ENCODE measurements at regions not wholly inside any gene's neighbourhood (a gene's known extent, or its start where the extent isn't known, plus 50 kb on each side); places are given as distances from the start of the nearest gene placed in this dataset.

DNA sequence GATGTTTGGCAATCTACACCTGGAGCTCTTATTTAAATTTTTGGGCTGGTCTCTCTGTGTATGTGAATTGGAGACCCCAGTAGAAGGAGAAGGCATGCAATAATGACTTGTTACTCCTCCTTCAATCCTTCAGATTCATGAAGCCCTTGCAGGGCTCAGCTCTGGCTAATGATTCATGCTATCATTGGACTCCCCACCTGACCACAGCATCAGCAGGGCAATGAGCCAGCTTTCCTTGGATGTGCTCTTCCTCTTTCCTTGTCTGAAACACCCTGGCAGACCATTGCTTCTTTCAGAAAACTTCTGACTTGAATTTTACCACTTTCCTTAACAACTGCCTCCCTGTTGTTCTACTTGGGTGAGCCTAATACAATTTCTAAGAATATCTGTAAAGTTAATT lies 1019.2 kb downstream of the AACS start:
- Histone ChIP-seq H3K36me3 (peaks cover 3% of the 10 kb centered on the region), H3K4me3 (no peak overlapping the region), H3K9me3 (ENCODE audit: low read depth) (no peaks in the 10 kb centered on the region), H3K4me1 (peaks cover 4% of the 10 kb centered on the region), H2AFZ (replicated peaks) (no peak overlapping the region), H3K79me2 (ENCODE audit: low read depth) (no peaks in the 10 kb centered on the region), H3F3A (ENCODE audit: low read depth) (no peaks in the 10 kb centered on the region), H3K27ac (no peak overlapping the region), H4K20me1 (ENCODE audit: low read depth) (no peaks in the 10 kb centered on the region), H3K27me3 (no peaks in the 10 kb centered on the region), H3K4me2 (no peak overlapping the region), H3K9ac (no peak overlapping the region)
- Mint-ChIP-seq H3K27ac (no peak overlapping the region), H3K9me3 (peaks cover 13% of the 10 kb centered on the region), H3K36me3 (peaks cover 2% of the 10 kb centered on the region), H3K4me3 (no peak overlapping the region), H3K27me3 (ENCODE audit: insufficient read depth, low read depth) (peaks cover 5% of the 10 kb centered on the region), H3K4me1 (no peaks in the 10 kb centered on the region)
- DNase-seq (ENCODE audit: low spot score): no peak
- TF ChIP-seq EZH2phosphoT487 (IDR thresholded peaks at IDR 0.05) (no peak), EZH2 (IDR thresholded peaks at IDR 0.05) (no peak)
- TF ChIP-seq, protein P1, sequence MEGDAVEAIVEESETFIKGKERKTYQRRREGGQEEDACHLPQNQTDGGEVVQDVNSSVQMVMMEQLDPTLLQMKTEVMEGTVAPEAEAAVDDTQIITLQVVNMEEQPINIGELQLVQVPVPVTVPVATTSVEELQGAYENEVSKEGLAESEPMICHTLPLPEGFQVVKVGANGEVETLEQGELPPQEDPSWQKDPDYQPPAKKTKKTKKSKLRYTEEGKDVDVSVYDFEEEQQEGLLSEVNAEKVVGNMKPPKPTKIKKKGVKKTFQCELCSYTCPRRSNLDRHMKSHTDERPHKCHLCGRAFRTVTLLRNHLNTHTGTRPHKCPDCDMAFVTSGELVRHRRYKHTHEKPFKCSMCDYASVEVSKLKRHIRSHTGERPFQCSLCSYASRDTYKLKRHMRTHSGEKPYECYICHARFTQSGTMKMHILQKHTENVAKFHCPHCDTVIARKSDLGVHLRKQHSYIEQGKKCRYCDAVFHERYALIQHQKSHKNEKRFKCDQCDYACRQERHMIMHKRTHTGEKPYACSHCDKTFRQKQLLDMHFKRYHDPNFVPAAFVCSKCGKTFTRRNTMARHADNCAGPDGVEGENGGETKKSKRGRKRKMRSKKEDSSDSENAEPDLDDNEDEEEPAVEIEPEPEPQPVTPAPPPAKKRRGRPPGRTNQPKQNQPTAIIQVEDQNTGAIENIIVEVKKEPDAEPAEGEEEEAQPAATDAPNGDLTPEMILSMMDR (IDR thresholded peaks at IDR 0.05): no peak

- Histone ChIP-seq H3K9me3 (ENCODE audit: low read depth) (no peaks in the 10 kb centered on the region), H2AFZ (replicated peaks) (no peak overlapping the region), H3K4me1 (peaks cover 4% of the 10 kb centered on the region), H3K4me3 (no peak overlapping the region), H3F3A (ENCODE audit: low read depth) (no peaks in the 10 kb centered on the region), H4K20me1 (ENCODE audit: low read depth) (no peaks in the 10 kb centered on the region), H3K27me3 (no peaks in the 10 kb centered on the region), H3K27ac (no peak overlapping the region), H3K9ac (no peak overlapping the region), H3K79me2 (ENCODE audit: low read depth) (no peaks in the 10 kb centered on the region), H3K4me2 (no peak overlapping the region), H3K36me3 (peaks cover 3% of the 10 kb centered on the region)
- Mint-ChIP-seq H3K4me1 (no peaks in the 10 kb centered on the region), H3K9me3 (peaks cover 13% of the 10 kb centered on the region), H3K36me3 (peaks cover 2% of the 10 kb centered on the region), H3K27ac (no peak overlapping the region), H3K27me3 (ENCODE audit: insufficient read depth, low read depth) (peaks cover 5% of the 10 kb centered on the region), H3K4me3 (no peak overlapping the region)
- DNase-seq (ENCODE audit: low spot score): no peak
- TF ChIP-seq EZH2phosphoT487 (IDR thresholded peaks at IDR 0.05): no peak
- no peak for TF ChIP-seq EZH2 (IDR thresholded peaks at IDR 0.05)
- TF ChIP-seq, protein P1 (IDR thresholded peaks at IDR 0.05): no peak
Measured at GRCh38 chr12:126086242-126086641, 1021.0 kb downstream of the AACS start.

- TF ChIP-seq EZH2phosphoT487 (IDR thresholded peaks at IDR 0.05) (no peak), EZH2 (IDR thresholded peaks at IDR 0.05) (no peak)
- TF ChIP-seq, protein P1 (IDR thresholded peaks at IDR 0.05): no peak
- H3K27me3 ChIP-seq: no peaks in the 10 kb centered on the region
- H3K4me3 ChIP-seq: no peak overlapping the region
- peaks cover 3% of the 10 kb centered on the region for H3K36me3 ChIP-seq
- H3F3A ChIP-seq (ENCODE audit: low read depth): no peaks in the 10 kb centered on the region
- H3K9ac ChIP-seq: no peak overlapping the region
- no peak overlapping the region for H3K27ac ChIP-seq
- peaks cover 6% of the 10 kb centered on the region for H3K9me3 Mint-ChIP-seq
- no peak for DNase-seq (ENCODE audit: low spot score)
- peaks cover 7% of the 10 kb centered on the region for H3K27me3 Mint-ChIP-seq (ENCODE audit: insufficient read depth, low read depth)
- H3K79me2 ChIP-seq (ENCODE audit: low read depth): no peaks in the 10 kb centered on the region
- H3K9me3 ChIP-seq (ENCODE audit: low read depth): no peaks in the 10 kb centered on the region
- H2AFZ ChIP-seq (replicated peaks): peak overlapping the region; percentile 20
- peaks cover 4% of the 10 kb centered on the region for H3K4me1 ChIP-seq
- no peak overlapping the region for H3K4me3 Mint-ChIP-seq
- no peaks in the 10 kb centered on the region for H4K20me1 ChIP-seq (ENCODE audit: low read depth)
- no peak overlapping the region for H3K4me2 ChIP-seq
- no peak overlapping the region for H3K27ac Mint-ChIP-seq
- H3K4me1 Mint-ChIP-seq: no peaks in the 10 kb centered on the region
- H3K36me3 Mint-ChIP-seq: no peaks in the 10 kb centered on the region
Measured at GRCh38 chr12:126087692-126088091, 1022.5 kb downstream of the AACS start.
